A549 (cell line): ENCODE measurements at regions not wholly inside any gene's neighbourhood (a gene's known extent, or its start where the extent isn't known, plus 50 kb on each side); places are given as distances from the start of the nearest gene placed in this dataset.

Experiments used
- ATAC-seq, 2 experiments: fragments of 200-7000 bp in 1 of 2; fragments of >200 bp in 1 of 2; cut with Nextera tagmentation in 1 of 2; cut with Tn5 transposase in 1 of 2; 3 replicates each; pipeline versions ENCODE4 v1.8.0 to v1.9.1; 2018 to 2020; ENCODE audit warnings: mild to moderate bottlenecking in 1 of 2, moderate library complexity in 1 of 2
- CTCF ChIA-PET: fragments of 300-600 bp; sonication (Branson Sonifier 250); formaldehyde crosslinking; extraction: SDS; loops from one replicate; lab custom pipeline; 2021; ENCODE audit warnings: antibody characterized with exemption, inconsistent platforms; lab: Yijun Ruan, JAX
- POLR2A ChIA-PET: fragments of 350-600 bp; formaldehyde crosslinking; extraction: SDS; loops from one replicate; lab custom pipeline; 2021; ENCODE audit warnings: antibody characterized with exemption, inconsistent platforms; lab: Yijun Ruan, JAX
- DNase-seq, 2 experiments: peaks; one replicate each; pipeline versions ENCODE4 v3.0.0 to v3.0.0-alpha.2; 2011 to 2016; ENCODE audit warnings: low read depth in 1 of 2, low spot score in 1 of 2
- FAIRE-seq: peaks from 2 replicates; lab custom pipeline; 2011; peaks lifted over from hg19 to GRCh38; lab: Jason Lieb, UNC
- H3K27ac ChIP-seq, 2 experiments: fragments of >200 bp; sonication (Bioruptor Twin); formaldehyde crosslinking; 3 replicates each; pipeline ENCODE4 v1.5.1; 2016 to 2017
- H3K4me1 ChIP-seq: fragments of >200 bp; sonication (Bioruptor Twin); formaldehyde crosslinking; 3 replicates; pipeline ENCODE4 v1.6.1; 2016
- H3K4me2 ChIP-seq: fragments of >200 bp; sonication (Bioruptor Twin); formaldehyde crosslinking; 3 replicates; pipeline ENCODE4 v1.6.1; 2016
- H3K4me3 ChIP-seq: fragments of >200 bp; sonication (Bioruptor Twin); formaldehyde crosslinking; 3 replicates; pipeline ENCODE4 v1.5.1; 2016
- H3K9me3 ChIP-seq: fragments of >200 bp; sonication (Bioruptor Twin); formaldehyde crosslinking; 3 replicates; pipeline ENCODE4 v1.6.1; 2016
- BCL3 ChIP-seq: fragments of >200 bp; sonication (Bioruptor Twin); formaldehyde crosslinking; IDR thresholded peaks from 3 replicates; pipeline ENCODE4 v1.6.1; 2016
- BHLHE40 ChIP-seq: IDR thresholded peaks from 2 replicates; pipeline ENCODE4 v1.6.1; 2012; ENCODE audit warnings: low read depth, low read length, inconsistent platforms
- CBX2 ChIP-seq: fragments of 200-600 bp; sonication (generic); IDR thresholded peaks from 2 replicates; pipeline ENCODE4 v1.6.1; 2016; ENCODE audit warnings: low read depth, mild to moderate bottlenecking, borderline replicate concordance
- CHD2 ChIP-seq: fragments of 150-350 bp; IDR thresholded peaks from 2 replicates; pipeline ENCODE4 v1.6.1; 2014; ENCODE audit warnings: low read length; ENCODE audit not compliant: partially characterized antibody
- EHMT2 ChIP-seq: fragments of 200-600 bp; sonication (generic); IDR thresholded peaks from 2 replicates; pipeline ENCODE4 v1.6.1; 2016; ENCODE audit warnings: antibody characterized with exemption, low read depth, mild to moderate bottlenecking, moderate library complexity
- EP300 ChIP-seq, 2 experiments: fragments of >200 bp; sonication (Bioruptor Twin); formaldehyde crosslinking; IDR thresholded peaks; 2 replicates in 1 of 2; 3 replicates in 1 of 2; pipeline ENCODE4 v1.6.1; 2016 to 2017
- FOSB ChIP-seq: fragments of 250-450 bp; sonication (Bioruptor Pico); IDR thresholded peaks from 2 replicates; pipeline ENCODE4 v1.5.0; 2020; ENCODE audit warnings: mild to moderate bottlenecking, moderate library complexity
- FOSL2 ChIP-seq, 2 experiments: fragments of 450-650 bp in 1 of 2; fragments of >200 bp in 1 of 2; sonication (Bioruptor Twin) in 1 of 2; formaldehyde crosslinking; IDR thresholded peaks; 2 replicates each; pipeline versions ENCODE4 v1.5.0 to v1.6.1; 2016 to 2020; ENCODE audit warnings: mild to moderate bottlenecking in 1 of 2, moderate library complexity in 1 of 2
- GATA3 ChIP-seq: IDR thresholded peaks from 2 replicates; pipeline ENCODE4 v1.6.1; 2012; ENCODE audit warnings: borderline replicate concordance
- HDAC2 ChIP-seq: fragments of 200-600 bp; sonication (generic); IDR thresholded peaks from 2 replicates; pipeline ENCODE4 v1.6.1; 2016
- HES2 ChIP-seq: fragments of >200 bp; sonication (Bioruptor Twin); formaldehyde crosslinking; IDR thresholded peaks from 2 replicates; pipeline ENCODE4 v1.6.1; 2016
- JUN ChIP-seq, 2 experiments: fragments of >200 bp; sonication (Bioruptor Twin); formaldehyde crosslinking; IDR thresholded peaks; 2 replicates in 1 of 2; 3 replicates in 1 of 2; pipeline ENCODE4 v1.6.1; 2016 to 2017
- KDM1A ChIP-seq: fragments of 200-600 bp; sonication (generic); IDR thresholded peaks from 2 replicates; pipeline ENCODE4 v1.6.1; 2016; ENCODE audit warnings: low read depth, mild to moderate bottlenecking
- KDM5A ChIP-seq: fragments of 200-600 bp; sonication (generic); IDR thresholded peaks from 2 replicates; pipeline ENCODE4 v1.6.1; 2016; ENCODE audit warnings: antibody characterized with exemption, mild to moderate bottlenecking
- MAX ChIP-seq: IDR thresholded peaks from 2 replicates; pipeline ENCODE4 v1.6.1; 2012
- MAZ ChIP-seq: fragments of 150-350 bp; IDR thresholded peaks from 2 replicates; pipeline ENCODE4 v1.6.1; 2014; ENCODE audit warnings: antibody characterized with exemption, low read depth, low read length, borderline replicate concordance
- MYC ChIP-seq: IDR thresholded peaks from 2 replicates; pipeline ENCODE4 v1.6.1; 2012; ENCODE audit warnings: mild to moderate bottlenecking, inconsistent platforms, low read length, improper control_type of control experiment, borderline replicate concordance
- NPAS2 ChIP-seq: fragments of 250-450 bp; sonication (Bioruptor Pico); IDR thresholded peaks from 2 replicates; pipeline ENCODE4 v1.8.0; 2022; ENCODE audit warnings: mild to moderate bottlenecking, moderate library complexity, borderline replicate concordance
- PBX3 ChIP-seq: IDR thresholded peaks from 2 replicates; pipeline ENCODE4 v1.6.1; 2012
- POLR2A ChIP-seq: IDR thresholded peaks from 2 replicates; pipeline ENCODE4 v1.6.1; 2012; ENCODE audit warnings: mild to moderate bottlenecking, low read length
- POLR2AphosphoS2 ChIP-seq: conservative IDR thresholded peaks from 2 replicates; pipeline ENCODE4 v1.6.1; 2012; ENCODE audit warnings: low read length, improper control_type of control experiment, inconsistent platforms
- RARB ChIP-seq: fragments of 250-450 bp; sonication (Bioruptor Pico); IDR thresholded peaks from 2 replicates; pipeline ENCODE4 v1.8.0; 2021; ENCODE audit warnings: mild to moderate bottlenecking, moderate library complexity
- RCOR1 ChIP-seq: fragments of 150-350 bp; IDR thresholded peaks from 2 replicates; pipeline ENCODE4 v1.6.1; 2014; ENCODE audit warnings: antibody characterized with exemption, low read length, low read depth
- RNF2 ChIP-seq: fragments of 200-600 bp; sonication (generic); IDR thresholded peaks from 2 replicates; pipeline ENCODE4 v1.6.1; 2016; ENCODE audit warnings: low read depth, mild to moderate bottlenecking, antibody characterized with exemption, moderate library complexity, borderline replicate concordance
- SREBF2 ChIP-seq: fragments of 450-650 bp; IDR thresholded peaks from 2 replicates; pipeline ENCODE4 v1.6.1; 2014; ENCODE audit warnings: mild to moderate bottlenecking, moderate library complexity
- ZFP36 ChIP-seq: fragments of 450-650 bp; IDR thresholded peaks from 2 replicates; pipeline ENCODE4 v1.6.1; 2014; ENCODE audit warnings: borderline replicate concordance; ENCODE audit not compliant: partially characterized antibody
- ZNF302 ChIP-seq: fragments of 250-450 bp; sonication (Bioruptor Pico); IDR thresholded peaks from 2 replicates; pipeline ENCODE4 v1.9.0; 2021; ENCODE audit warnings: inconsistent platforms, mild to moderate bottlenecking, moderate library complexity
- WGBS: methylation state at CpG from one replicate; pipeline ENCODE4 v1.1.6; 2017; ENCODE audit errors: missing lambda C conversion rate; 5-methylcytosine and 5-hydroxymethylcytosine counted together

GRCh38 chr21:16409352-16409751 is 679.6 kb downstream of the USP25 start:
- 85% methylated on average over 2 of the region's 2 CpGs for WGBS
- POLR2A ChIA-PET = no interaction called here
- no peak overlapping the region for H3K27ac ChIP-seq
- DNase-seq (no peak), ATAC-seq (no peak)
- no peak for TF ChIP-seq JUN (IDR thresholded peaks at IDR 0.05)
- TF ChIP-seq HDAC2 = no peak
- TF ChIP-seq SREBF2 = no peak
- no peak for TF ChIP-seq EHMT2
- TF ChIP-seq KDM1A = no peak
- no peak for TF ChIP-seq MAX
- no peak for TF ChIP-seq ZFP36
- TF ChIP-seq CBX2 = no peak
- TF ChIP-seq, all 56 proteins: peak for 0
- FAIRE-seq = no peak
- Histone ChIP-seq H3K4me2 (no peak overlapping the region), H3K9me3 (no peaks in the 10 kb centered on the region), H3K4me3 (no peak overlapping the region), H3K4me1 (no peaks in the 10 kb centered on the region)
- CTCF ChIA-PET = no interaction called here

GRCh38 chr21:16418226-16418625 is 688.4 kb downstream of the USP25 start:
- no peak overlapping the region for H3K27ac ChIP-seq

GRCh38 chr21:16418642-16419041 is 688.9 kb downstream of the USP25 start:
- FAIRE-seq (no peak), ATAC-seq (peak in 1 of 2 experiments; percentile 45; a peak in 2 of 6 replicates), DNase-seq (no peak)
- Histone ChIP-seq H3K27ac (no peak overlapping the region; a peak in 1 of 6 replicates), H3K4me2 (peak overlapping the region; percentile 61; the same call in 2 of the 3 replicates), H3K9me3 (no peaks in the 10 kb centered on the region), H3K4me1 (peaks cover 8% of the 10 kb centered on the region; the same call in 2 of the 3 replicates), H3K4me3 (no peak overlapping the region)
- WGBS = 86% methylated on average over 5 of the region's 5 CpGs
- ChIA-PET CTCF (interaction anchor here (0.7 kb wide), 1 partner anchor 11 kb away, joined by 3 read pairs; no protein-coding TSS in a partner anchor), POLR2A (no interaction called here)
- TF ChIP-seq EP300 (IDR thresholded peaks at IDR 0.05) (no peak), PBX3 (no peak), FOSL2 (IDR thresholded peaks at IDR 0.05) (no peak), FOSL2 (CRISPR knock-in tag; IDR thresholded peaks at IDR 0.05) (no peak), BHLHE40 (no peak)

More at GRCh38 chr21:16418226-16418625, 688.4 kb downstream of the USP25 start:
- H3K4me1 ChIP-seq = peaks cover 4% of the 10 kb centered on the region; the same call in 2 of the 3 replicates
- FAIRE-seq (no peak), ATAC-seq (no peak), DNase-seq (no peak)
- 55% methylated on average over 2 of the region's 2 CpGs for WGBS
- H3K4me3 ChIP-seq = no peak overlapping the region
- no peaks in the 10 kb centered on the region for H3K9me3 ChIP-seq
- CTCF ChIA-PET = no interaction called here
- TF ChIP-seq HES2 (no peak), POLR2A (no peak), MAZ (no peak), KDM1A (no peak), FOSB (CRISPR knock-in tag) (no peak), NPAS2 (CRISPR knock-in tag) (no peak), KDM5A (no peak)
- no peak overlapping the region for H3K4me2 ChIP-seq
- POLR2A ChIA-PET = no interaction called here

- peak overlapping the region; percentile 13 to 45; a peak in 3 of 6 replicates for H3K27ac ChIP-seq
- FAIRE-seq = no peak
- H3K4me1 ChIP-seq = peaks cover 9% of the 10 kb centered on the region; the same call in 2 of the 3 replicates
- CTCF ChIA-PET = interaction anchor here (0.7 kb wide), 1 partner anchor 10 kb away, joined by 3 read pairs; no protein-coding TSS in a partner anchor
- peak overlapping the region; percentile 25; the same call in 2 of the 3 replicates for H3K4me3 ChIP-seq
- no peaks in the 10 kb centered on the region for H3K9me3 ChIP-seq
- POLR2A ChIA-PET = no interaction called here
- ATAC-seq = peak; percentile 24 to 94; a peak in 3 of 6 replicates
- WGBS = 33% methylated on average over 14 of the region's 14 CpGs
- DNase-seq = peak in 1 of 2 experiments; percentile 63
- peak overlapping the region; percentile 61 for H3K4me2 ChIP-seq
- TF ChIP-seq MYC (no peak), MAZ (no peak), GATA3 (no peak), POLR2AphosphoS2 (no peak), RNF2 (no peak), PBX3 (no peak), RARB (no peak), KDM5A (no peak), BCL3 (no peak), CHD2 (no peak), RCOR1 (no peak), ZNF302 (CRISPR knock-in tag) (no peak)
These were observed 689.6 kb downstream of the USP25 start for GRCh38 chr21:16419188-16419921.
